ENCODE measurements at regions not wholly inside any gene's neighbourhood (a gene's known extent, or its start where the extent isn't known, plus 50 kb on each side); places are given as distances from the start of the nearest gene placed in this dataset.

- TF ChIP-seq CTCF (IDR thresholded peaks at IDR 0.05; ENCODE audit: low read depth, low read length, missing input control) (no peak), FOXA1 (IDR thresholded peaks at IDR 0.05) (no peak), TAF1 (conservative IDR thresholded peaks at IDR 0.05) (no peak), YY1 (IDR thresholded peaks at IDR 0.05) (no peak)
- TF ChIP-seq, protein P1, sequence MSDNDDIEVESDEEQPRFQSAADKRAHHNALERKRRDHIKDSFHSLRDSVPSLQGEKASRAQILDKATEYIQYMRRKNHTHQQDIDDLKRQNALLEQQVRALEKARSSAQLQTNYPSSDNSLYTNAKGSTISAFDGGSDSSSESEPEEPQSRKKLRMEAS (IDR thresholded peaks at IDR 0.05), result no peak
Observed at GRCh38 chr5:124264499-124264898, 481.9 kb downstream of the ZNF608 start.
